Fibroblast of lung (primary cell): ENCODE measurements at regions not wholly inside any gene's neighbourhood (a gene's known extent, or its start where the extent isn't known, plus 50 kb on each side); places are given as distances from the start of the nearest gene placed in this dataset.

Source experiments
- DNase-seq, 2 donors: peaks; one replicate each; pipeline versions ENCODE4 v3.0.0 to v3.0.0-alpha.2; 2010; ENCODE audit warnings: low read depth in 2 of 2
- H2AFZ ChIP-seq: 2 replicates; pipeline ENCODE4 v1.5.1; 2012; ENCODE audit warnings: low read length, control low read depth, inconsistent platforms
- H3K27ac ChIP-seq: 2 replicates; pipeline ENCODE4 v1.5.1; 2011; ENCODE audit warnings: low read length, control low read depth; ENCODE audit not compliant: insufficient read depth
- H3K27me3 ChIP-seq: 2 replicates; pipeline ENCODE4 v1.5.1; 2011; ENCODE audit warnings: mild to moderate bottlenecking, low read length; ENCODE audit not compliant: control insufficient read depth, insufficient read depth
- H3K36me3 ChIP-seq: 2 replicates; pipeline ENCODE4 v1.5.1; 2011; ENCODE audit warnings: low read length; ENCODE audit not compliant: control insufficient read depth, insufficient read depth
- H3K4me1 ChIP-seq: 2 replicates; pipeline ENCODE4 v1.5.1; 2011; ENCODE audit warnings: low read length; ENCODE audit not compliant: control insufficient read depth, insufficient read depth; ENCODE audit errors: extremely low read depth
- H3K4me2 ChIP-seq: 2 replicates; pipeline ENCODE4 v1.5.1; 2011; ENCODE audit warnings: low read length, control low read depth; ENCODE audit not compliant: insufficient read depth; ENCODE audit errors: extremely low read depth
- H3K4me3 ChIP-seq, 4 experiments: fragments of 200-600 bp in 1 of 4; sonication (generic) in 1 of 4; replicated peaks in 1 of 4; 2 replicates each; pipeline ENCODE4 v1.5.1; 2011 to 2016; ENCODE audit warnings: low read length in 4 of 4, low read depth in 3 of 4, mild to moderate bottlenecking in 3 of 4, control low read depth in 2 of 4, inconsistent platforms in 1 of 4, mixed read lengths in 1 of 4; ENCODE audit not compliant: insufficient read depth in 1 of 4; ENCODE audit errors: control extremely low read depth in 1 of 4
- H3K79me2 ChIP-seq: 2 replicates; pipeline ENCODE4 v1.5.1; 2012; ENCODE audit warnings: mild to moderate bottlenecking, low read length, inconsistent platforms; ENCODE audit not compliant: control insufficient read depth, insufficient read depth
- H3K9ac ChIP-seq: 2 replicates; pipeline ENCODE4 v1.5.1; 2011; ENCODE audit warnings: mild to moderate bottlenecking, low read length, control low read depth; ENCODE audit not compliant: insufficient read depth
- H3K9me3 ChIP-seq: 2 replicates; pipeline ENCODE4 v1.5.1; 2012; ENCODE audit warnings: low read depth, low read length; ENCODE audit not compliant: control insufficient read depth, insufficient read depth
- H4K20me1 ChIP-seq: 2 replicates; pipeline ENCODE4 v1.5.1; 2011; ENCODE audit warnings: low read length; ENCODE audit not compliant: control insufficient read depth, insufficient read depth; ENCODE audit errors: extremely low read depth
- EZH2 ChIP-seq: IDR thresholded peaks from 2 replicates; pipeline ENCODE4 v1.5.1; 2012; ENCODE audit warnings: low read length, control low read depth, mild to moderate bottlenecking; ENCODE audit errors: missing control alignments
- TF ChIP-seq, protein P1 (sequence below), 2 donors: IDR thresholded peaks in 1 of 2; conservative IDR thresholded peaks in 1 of 2; 1 replicate in 1 of 2; 2 replicates in 1 of 2; pipeline ENCODE4 v1.5.1; 2011 to 2012; ENCODE audit warnings: low read length in 2 of 2, control low read depth in 1 of 2, inconsistent platforms in 1 of 2, low read depth in 1 of 2, mild to moderate bottlenecking in 1 of 2

DNA sequence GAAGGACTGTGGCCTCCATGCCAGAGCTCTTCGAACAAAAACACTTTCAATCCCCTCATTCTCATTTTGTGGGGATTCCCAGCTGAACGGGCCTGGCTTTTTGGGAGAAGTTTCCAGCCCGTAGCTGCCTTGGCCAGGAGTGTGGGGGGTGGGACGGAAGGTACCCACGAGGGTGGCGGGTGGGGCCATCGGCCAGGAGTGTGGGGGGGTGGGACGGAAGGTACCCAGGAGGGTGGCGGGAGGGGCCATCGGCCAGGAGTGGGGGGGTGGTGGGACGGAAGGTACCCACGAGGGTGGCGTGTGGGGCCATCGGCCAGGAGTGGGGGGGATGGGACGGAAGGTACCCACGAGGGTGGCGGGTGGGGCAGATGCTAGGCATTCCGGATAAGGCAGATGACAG, 71.7 kb upstream of the ZBTB18 start:
- Histone ChIP-seq H3K9ac (no peak overlapping the region), H3K9me3 (no peaks in the 10 kb centered on the region), H3K27ac (no peak overlapping the region), H3K36me3 (no peaks in the 10 kb centered on the region), H3K4me1 (no peaks in the 10 kb centered on the region), H3K4me3 (no peak overlapping the region), H3K27me3 (no peaks in the 10 kb centered on the region), H2AFZ (no peak overlapping the region), H3K4me2 (no peak overlapping the region), H4K20me1 (no peaks in the 10 kb centered on the region), H3K79me2 (no peaks in the 10 kb centered on the region)
- no peak for DNase-seq
- TF ChIP-seq, protein P1, sequence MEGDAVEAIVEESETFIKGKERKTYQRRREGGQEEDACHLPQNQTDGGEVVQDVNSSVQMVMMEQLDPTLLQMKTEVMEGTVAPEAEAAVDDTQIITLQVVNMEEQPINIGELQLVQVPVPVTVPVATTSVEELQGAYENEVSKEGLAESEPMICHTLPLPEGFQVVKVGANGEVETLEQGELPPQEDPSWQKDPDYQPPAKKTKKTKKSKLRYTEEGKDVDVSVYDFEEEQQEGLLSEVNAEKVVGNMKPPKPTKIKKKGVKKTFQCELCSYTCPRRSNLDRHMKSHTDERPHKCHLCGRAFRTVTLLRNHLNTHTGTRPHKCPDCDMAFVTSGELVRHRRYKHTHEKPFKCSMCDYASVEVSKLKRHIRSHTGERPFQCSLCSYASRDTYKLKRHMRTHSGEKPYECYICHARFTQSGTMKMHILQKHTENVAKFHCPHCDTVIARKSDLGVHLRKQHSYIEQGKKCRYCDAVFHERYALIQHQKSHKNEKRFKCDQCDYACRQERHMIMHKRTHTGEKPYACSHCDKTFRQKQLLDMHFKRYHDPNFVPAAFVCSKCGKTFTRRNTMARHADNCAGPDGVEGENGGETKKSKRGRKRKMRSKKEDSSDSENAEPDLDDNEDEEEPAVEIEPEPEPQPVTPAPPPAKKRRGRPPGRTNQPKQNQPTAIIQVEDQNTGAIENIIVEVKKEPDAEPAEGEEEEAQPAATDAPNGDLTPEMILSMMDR (conservative IDR thresholded peaks at IDR 0.05 in 1 of 2, IDR thresholded peaks at IDR 0.05 in 1 of 2; ENCODE audit: low read depth in 1 of 2, low read length in 2 of 2): no peak
- no peak for TF ChIP-seq EZH2

DNA sequence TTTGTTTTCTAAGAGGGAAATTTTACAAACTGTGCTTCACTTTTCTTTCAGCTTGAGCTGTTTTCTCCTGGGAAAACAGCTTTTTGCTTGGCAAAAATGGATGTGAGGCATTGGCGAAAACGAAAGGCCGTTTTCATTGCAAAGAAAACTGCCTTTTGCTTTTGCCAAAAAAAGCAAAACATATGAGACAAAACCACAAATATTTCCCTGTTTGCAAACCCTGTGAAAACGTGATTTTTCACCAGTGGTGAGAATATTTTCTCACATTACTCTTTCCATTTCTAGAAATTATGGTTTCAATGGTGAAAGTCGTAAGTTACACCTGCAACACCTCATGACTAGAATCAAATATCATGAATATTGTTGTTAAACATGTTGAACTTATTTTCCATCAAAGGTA, 74.0 kb upstream of the ZBTB18 start:
- Histone ChIP-seq H3K9me3 (no peaks in the 10 kb centered on the region), H3K4me2 (no peak overlapping the region), H3K27ac (no peak overlapping the region), H3K36me3 (no peaks in the 10 kb centered on the region), H3K27me3 (no peaks in the 10 kb centered on the region), H4K20me1 (no peaks in the 10 kb centered on the region), H2AFZ (no peak overlapping the region), H3K79me2 (no peaks in the 10 kb centered on the region), H3K4me3 (no peak overlapping the region), H3K4me1 (no peaks in the 10 kb centered on the region), H3K9ac (no peak overlapping the region)
- TF ChIP-seq EZH2: no peak
- TF ChIP-seq, protein P1 (conservative IDR thresholded peaks at IDR 0.05 in 1 of 2, IDR thresholded peaks at IDR 0.05 in 1 of 2; ENCODE audit: low read depth in 1 of 2, low read length in 2 of 2): no peak
- DNase-seq: peak; percentile 31 to 53

DNA sequence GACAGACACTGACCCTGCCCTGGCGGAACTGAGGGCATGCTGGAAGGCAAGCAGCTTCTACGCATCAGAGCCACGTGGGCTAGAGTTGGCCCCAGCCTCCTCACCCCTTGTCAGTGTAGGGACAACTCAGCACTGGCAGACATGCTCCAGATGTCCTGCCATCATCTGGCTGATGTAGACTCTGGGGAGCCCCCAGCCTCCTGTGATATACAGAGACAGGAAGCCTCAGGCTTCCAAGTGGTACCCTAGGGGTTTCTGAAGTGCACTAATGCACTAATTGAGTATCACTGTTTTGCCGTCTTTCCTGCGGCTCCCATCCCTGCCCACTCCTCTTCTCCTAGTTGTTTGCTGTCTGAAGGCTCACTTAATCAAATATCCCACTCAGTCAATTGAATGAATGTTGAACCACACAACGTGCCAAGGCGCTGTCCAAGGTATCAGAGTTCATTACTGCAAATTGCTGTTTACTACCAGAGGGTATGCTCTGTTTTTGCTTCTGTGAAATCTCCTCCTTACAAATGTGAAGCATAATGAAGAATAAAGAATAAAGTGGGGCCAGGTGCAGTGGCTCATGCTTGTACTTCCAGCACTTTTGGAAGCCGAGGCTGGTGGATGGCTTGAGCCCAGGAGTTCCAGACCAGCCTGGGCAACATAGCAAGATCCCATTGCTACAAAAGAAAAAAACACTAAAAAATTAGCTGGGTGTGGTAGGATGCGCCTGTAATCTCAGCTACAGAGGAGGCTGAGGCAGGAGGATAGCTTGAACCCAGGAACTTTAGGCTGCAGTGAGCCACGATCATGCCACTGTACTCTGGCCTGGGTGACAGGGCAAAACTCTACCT, 76.4 kb upstream of the ZBTB18 start:
- H2AFZ ChIP-seq: no peak overlapping the region
- H3K36me3 ChIP-seq: no peaks in the 10 kb centered on the region
- H3K4me1 ChIP-seq: no peaks in the 10 kb centered on the region
- H4K20me1 ChIP-seq: no peaks in the 10 kb centered on the region
- no peaks in the 10 kb centered on the region for H3K9me3 ChIP-seq
- H3K4me2 ChIP-seq: no peak overlapping the region
- no peaks in the 10 kb centered on the region for H3K27me3 ChIP-seq
- no peak overlapping the region for H3K9ac ChIP-seq
- TF ChIP-seq EZH2: no peak
- TF ChIP-seq, protein P1 (conservative IDR thresholded peaks at IDR 0.05 in 1 of 2, IDR thresholded peaks at IDR 0.05 in 1 of 2; ENCODE audit: low read depth in 1 of 2, low read length in 2 of 2): no peak
- H3K79me2 ChIP-seq: no peaks in the 10 kb centered on the region
- peak; percentile 11 to 25 for DNase-seq
- no peak overlapping the region for H3K27ac ChIP-seq
- no peak overlapping the region for H3K4me3 ChIP-seq
